ENCODE measurements at regions not wholly inside any gene's neighbourhood (a gene's known extent, or its start where the extent isn't known, plus 50 kb on each side); places are given as distances from the start of the nearest gene placed in this dataset.
"Not testable (repeated sequence)": the region's sequence is repeated elsewhere in the genome, so short reads cannot be mapped to it uniquely, and the experiment has no call there.

DNA sequence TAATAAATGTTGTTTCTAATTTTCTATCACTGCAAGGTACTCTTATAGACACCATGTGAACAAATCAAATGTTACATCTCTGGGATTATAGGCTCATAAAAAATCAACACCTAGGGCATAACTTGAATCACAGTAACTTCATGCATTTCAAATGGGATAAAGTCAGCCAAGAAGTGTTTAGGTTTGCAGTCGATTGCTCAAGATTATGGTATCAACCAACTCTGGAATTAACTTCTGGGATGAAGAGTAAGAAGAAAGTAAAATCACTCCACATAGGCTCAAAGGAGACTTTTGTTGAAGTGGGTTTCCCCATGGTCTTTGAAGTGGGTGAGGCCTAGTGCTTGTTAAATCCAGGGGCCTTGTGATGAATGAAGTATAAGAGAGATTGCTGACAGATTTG is 939.7 kb downstream of the LTN1 start:
- TF ChIP-seq POLR2A (IDR thresholded peaks at IDR 0.05): not testable (repeated sequence)
- TF ChIP-seq, protein P1, sequence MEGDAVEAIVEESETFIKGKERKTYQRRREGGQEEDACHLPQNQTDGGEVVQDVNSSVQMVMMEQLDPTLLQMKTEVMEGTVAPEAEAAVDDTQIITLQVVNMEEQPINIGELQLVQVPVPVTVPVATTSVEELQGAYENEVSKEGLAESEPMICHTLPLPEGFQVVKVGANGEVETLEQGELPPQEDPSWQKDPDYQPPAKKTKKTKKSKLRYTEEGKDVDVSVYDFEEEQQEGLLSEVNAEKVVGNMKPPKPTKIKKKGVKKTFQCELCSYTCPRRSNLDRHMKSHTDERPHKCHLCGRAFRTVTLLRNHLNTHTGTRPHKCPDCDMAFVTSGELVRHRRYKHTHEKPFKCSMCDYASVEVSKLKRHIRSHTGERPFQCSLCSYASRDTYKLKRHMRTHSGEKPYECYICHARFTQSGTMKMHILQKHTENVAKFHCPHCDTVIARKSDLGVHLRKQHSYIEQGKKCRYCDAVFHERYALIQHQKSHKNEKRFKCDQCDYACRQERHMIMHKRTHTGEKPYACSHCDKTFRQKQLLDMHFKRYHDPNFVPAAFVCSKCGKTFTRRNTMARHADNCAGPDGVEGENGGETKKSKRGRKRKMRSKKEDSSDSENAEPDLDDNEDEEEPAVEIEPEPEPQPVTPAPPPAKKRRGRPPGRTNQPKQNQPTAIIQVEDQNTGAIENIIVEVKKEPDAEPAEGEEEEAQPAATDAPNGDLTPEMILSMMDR (IDR thresholded peaks at IDR 0.05): not testable (repeated sequence)
